ENCODE measurements at regions not wholly inside any gene's neighbourhood (a gene's known extent, or its start where the extent isn't known, plus 50 kb on each side); places are given as distances from the start of the nearest gene placed in this dataset.

DNA sequence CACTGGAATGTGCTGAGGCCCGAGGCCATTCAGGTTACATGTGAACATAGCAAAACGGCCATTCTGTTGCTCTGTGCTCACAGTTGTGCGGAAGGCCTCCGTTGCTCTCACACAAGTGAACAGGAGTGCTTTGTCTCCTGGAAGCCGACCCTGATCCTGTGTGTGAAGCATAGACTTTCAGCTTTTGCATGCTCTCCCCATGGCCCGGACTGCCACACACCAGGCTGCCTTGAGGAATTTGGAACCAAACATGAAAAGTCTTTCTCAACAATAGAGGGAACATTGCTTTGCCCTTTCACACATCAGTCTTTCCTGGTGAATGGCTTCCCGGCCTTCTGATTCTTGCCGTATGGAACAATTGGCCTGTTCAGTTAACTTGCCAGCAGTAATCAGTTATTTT, 154.8 kb upstream of the LRIG1 start:
- TF ChIP-seq, protein P1, sequence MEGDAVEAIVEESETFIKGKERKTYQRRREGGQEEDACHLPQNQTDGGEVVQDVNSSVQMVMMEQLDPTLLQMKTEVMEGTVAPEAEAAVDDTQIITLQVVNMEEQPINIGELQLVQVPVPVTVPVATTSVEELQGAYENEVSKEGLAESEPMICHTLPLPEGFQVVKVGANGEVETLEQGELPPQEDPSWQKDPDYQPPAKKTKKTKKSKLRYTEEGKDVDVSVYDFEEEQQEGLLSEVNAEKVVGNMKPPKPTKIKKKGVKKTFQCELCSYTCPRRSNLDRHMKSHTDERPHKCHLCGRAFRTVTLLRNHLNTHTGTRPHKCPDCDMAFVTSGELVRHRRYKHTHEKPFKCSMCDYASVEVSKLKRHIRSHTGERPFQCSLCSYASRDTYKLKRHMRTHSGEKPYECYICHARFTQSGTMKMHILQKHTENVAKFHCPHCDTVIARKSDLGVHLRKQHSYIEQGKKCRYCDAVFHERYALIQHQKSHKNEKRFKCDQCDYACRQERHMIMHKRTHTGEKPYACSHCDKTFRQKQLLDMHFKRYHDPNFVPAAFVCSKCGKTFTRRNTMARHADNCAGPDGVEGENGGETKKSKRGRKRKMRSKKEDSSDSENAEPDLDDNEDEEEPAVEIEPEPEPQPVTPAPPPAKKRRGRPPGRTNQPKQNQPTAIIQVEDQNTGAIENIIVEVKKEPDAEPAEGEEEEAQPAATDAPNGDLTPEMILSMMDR (IDR thresholded peaks at IDR 0.05) = no peak
- no peak for TF ChIP-seq POLR2AphosphoS5 (IDR thresholded peaks at IDR 0.05; ENCODE audit: insufficient read depth in 1 of 2, low read depth in 1 of 2)
